ENCODE measurements at regions not wholly inside any gene's neighbourhood (a gene's known extent, or its start where the extent isn't known, plus 50 kb on each side); places are given as distances from the start of the nearest gene placed in this dataset.

GRCh38 chr16:6076631-6077030, 979.0 kb upstream of the EEF2KMT start:
- DNase-seq (ENCODE audit: low read depth in 2 of 2), result no peak

GRCh38 chr16:6068063-6068462, 970.5 kb upstream of the EEF2KMT start:
- DNase-seq (ENCODE audit: low read depth in 2 of 2), result no peak

- DNase-seq (ENCODE audit: low read depth in 2 of 2), result no peak
Measured at GRCh38 chr16:6066652-6067051, 969.1 kb upstream of the EEF2KMT start.

- DNase-seq (ENCODE audit: low read depth in 2 of 2), result no peak
Measured at GRCh38 chr16:6063526-6063925, 965.9 kb upstream of the EEF2KMT start.

- DNase-seq (ENCODE audit: low read depth in 2 of 2), result no peak
Measured at GRCh38 chr16:6059671-6060070, 962.1 kb upstream of the EEF2KMT start.

GRCh38 chr16:6057821-6058220, 960.2 kb upstream of the EEF2KMT start:
- no peak for DNase-seq (ENCODE audit: low read depth in 2 of 2)

- DNase-seq (ENCODE audit: low read depth in 2 of 2), result no peak
Measured at GRCh38 chr16:6048017-6048416, 950.4 kb upstream of the EEF2KMT start.

GRCh38 chr16:6047325-6047724, 949.7 kb upstream of the EEF2KMT start:
- no peak for DNase-seq (ENCODE audit: low read depth in 2 of 2)

GRCh38 chr16:6038941-6039645, 941.5 kb upstream of the EEF2KMT start:
- DNase-seq (ENCODE audit: low read depth in 2 of 2), result no peak

GRCh38 chr16:6035161-6035560, 937.6 kb upstream of the EEF2KMT start:
- no peak for DNase-seq (ENCODE audit: low read depth in 2 of 2)

GRCh38 chr16:6034511-6034910, 936.9 kb upstream of the EEF2KMT start:
- no peak for DNase-seq (ENCODE audit: low read depth in 2 of 2)

- no peak for DNase-seq (ENCODE audit: low read depth in 2 of 2)
Measured at GRCh38 chr16:6032438-6032837, 934.8 kb upstream of the EEF2KMT start.

- no peak for DNase-seq (ENCODE audit: low read depth in 2 of 2)
Measured at GRCh38 chr16:6031567-6031966, 934.0 kb upstream of the EEF2KMT start.

- DNase-seq (ENCODE audit: low read depth in 2 of 2), result no peak
Measured at GRCh38 chr16:6031102-6031501, 933.5 kb upstream of the EEF2KMT start.

GRCh38 chr16:6027733-6028132, 930.1 kb upstream of the EEF2KMT start:
- no peak for DNase-seq (ENCODE audit: low read depth in 2 of 2)

- no peak for DNase-seq (ENCODE audit: low read depth in 2 of 2)
Measured at GRCh38 chr16:6023449-6023848, 925.9 kb upstream of the EEF2KMT start.

GRCh38 chr16:6021276-6021943, 923.8 kb upstream of the EEF2KMT start:
- no peak for DNase-seq (ENCODE audit: low read depth in 2 of 2)

GRCh38 chr16:6020162-6020985, 922.8 kb upstream of the EEF2KMT start:
- no peak for DNase-seq (ENCODE audit: low read depth in 2 of 2)

- no peak for DNase-seq (ENCODE audit: low read depth in 2 of 2)
Measured at GRCh38 chr16:6019490-6019991, 921.9 kb upstream of the EEF2KMT start.

- DNase-seq (ENCODE audit: low read depth in 2 of 2), result no peak
Measured at GRCh38 chr16:6018848-6019489, 921.4 kb upstream of the EEF2KMT start.

GRCh38 chr16:6016530-6017184, 919.1 kb upstream of the EEF2KMT start:
- DNase-seq (ENCODE audit: low read depth in 2 of 2), result no peak
